Transverse colon (tissue), 4 donors: ENCODE measurements at regions not wholly inside any gene's neighbourhood (a gene's known extent, or its start where the extent isn't known, plus 50 kb on each side); places are given as distances from the start of the nearest gene placed in this dataset.

Source experiments
- POLR2A ChIP-seq: fragments of 450-650 bp; IDR thresholded peaks from one replicate; pipeline ENCODE4 v1.6.1; 2016; ENCODE audit warnings: antibody characterized with exemption, mild to moderate bottlenecking, moderate library complexity
- POLR2AphosphoS5 ChIP-seq, 3 donors: sonication (generic); formaldehyde crosslinking; IDR thresholded peaks; one replicate each; pipeline ENCODE4 v1.6.1; 2016; ENCODE audit warnings: antibody characterized with exemption in 3 of 3
- TF ChIP-seq, protein P1 (sequence below), 5 experiments: fragments of 200-600 bp in 3 of 5; fragments of 450-650 bp in 2 of 5; sonication (generic) in 3 of 5; IDR thresholded peaks; 1 replicate in 2 of 5; 2 replicates in 3 of 5; pipeline ENCODE4 v1.5.1; 2016 to 2017; ENCODE audit warnings: antibody characterized with exemption in 5 of 5, inconsistent platforms in 3 of 5, mild to moderate bottlenecking in 2 of 5, moderate library complexity in 1 of 5

DNA sequence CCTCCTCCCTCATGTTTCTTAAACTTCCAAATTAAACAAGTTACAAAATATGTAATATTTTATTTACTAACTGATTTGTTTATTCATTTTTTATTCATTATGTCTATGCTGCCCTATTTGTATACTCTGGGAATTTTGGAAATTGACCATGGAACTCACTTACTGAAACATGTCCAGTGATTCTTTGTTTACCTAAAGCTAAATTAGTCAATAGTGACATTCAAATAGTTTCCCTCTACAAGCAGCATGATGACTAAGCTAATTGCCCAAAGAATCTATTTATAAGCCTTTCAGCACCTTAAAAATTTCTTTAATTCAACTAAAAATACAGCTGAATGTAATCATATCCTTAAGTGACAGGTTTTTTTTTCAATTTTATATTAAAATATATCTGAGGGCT is 437.7 kb downstream of the SI start:
- TF ChIP-seq POLR2A, result no peak
- TF ChIP-seq, protein P1, sequence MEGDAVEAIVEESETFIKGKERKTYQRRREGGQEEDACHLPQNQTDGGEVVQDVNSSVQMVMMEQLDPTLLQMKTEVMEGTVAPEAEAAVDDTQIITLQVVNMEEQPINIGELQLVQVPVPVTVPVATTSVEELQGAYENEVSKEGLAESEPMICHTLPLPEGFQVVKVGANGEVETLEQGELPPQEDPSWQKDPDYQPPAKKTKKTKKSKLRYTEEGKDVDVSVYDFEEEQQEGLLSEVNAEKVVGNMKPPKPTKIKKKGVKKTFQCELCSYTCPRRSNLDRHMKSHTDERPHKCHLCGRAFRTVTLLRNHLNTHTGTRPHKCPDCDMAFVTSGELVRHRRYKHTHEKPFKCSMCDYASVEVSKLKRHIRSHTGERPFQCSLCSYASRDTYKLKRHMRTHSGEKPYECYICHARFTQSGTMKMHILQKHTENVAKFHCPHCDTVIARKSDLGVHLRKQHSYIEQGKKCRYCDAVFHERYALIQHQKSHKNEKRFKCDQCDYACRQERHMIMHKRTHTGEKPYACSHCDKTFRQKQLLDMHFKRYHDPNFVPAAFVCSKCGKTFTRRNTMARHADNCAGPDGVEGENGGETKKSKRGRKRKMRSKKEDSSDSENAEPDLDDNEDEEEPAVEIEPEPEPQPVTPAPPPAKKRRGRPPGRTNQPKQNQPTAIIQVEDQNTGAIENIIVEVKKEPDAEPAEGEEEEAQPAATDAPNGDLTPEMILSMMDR (IDR thresholded peaks at IDR 0.05), result no peak
- TF ChIP-seq POLR2AphosphoS5 (IDR thresholded peaks at IDR 0.05), result no peak
